HG03575 (cell line): ENCODE measurements at regions not wholly inside any gene's neighbourhood (a gene's known extent, or its start where the extent isn't known, plus 50 kb on each side); places are given as distances from the start of the nearest gene placed in this dataset.

Source experiments
- ATAC-seq: cut with Tn5 transposase; IDR thresholded peaks from one replicate; pipeline ENCODE4 v1.9.1; 2021; ENCODE audit not compliant: unreplicated experiment, insufficient number of reproducible peaks, low FRiP score; ENCODE audit errors: extremely low read depth

- no peak for ATAC-seq
Observed at GRCh38 chr3:193778676-193779075, 185.7 kb downstream of the OPA1 start.

DNA sequence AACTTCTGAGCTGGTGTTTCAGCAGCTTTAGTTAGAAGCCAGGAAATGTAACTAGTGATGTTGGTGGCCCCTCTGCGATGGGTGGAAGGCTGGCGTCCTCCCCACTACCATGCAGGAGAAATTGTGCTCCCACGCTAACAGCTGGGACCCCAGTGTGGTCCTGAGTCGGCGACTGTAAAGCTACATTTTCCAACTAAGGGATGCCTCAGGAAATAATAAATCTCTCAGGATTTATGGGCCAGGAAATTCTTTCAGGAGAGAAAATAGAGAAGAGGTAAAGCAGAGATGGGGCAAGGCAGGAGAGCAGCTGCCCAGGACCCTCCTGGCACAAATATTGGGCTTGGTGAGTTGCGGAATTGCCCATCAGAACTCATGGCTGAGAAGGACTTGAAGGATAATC, 186.9 kb downstream of the OPA1 start:
- no peak for ATAC-seq

DNA sequence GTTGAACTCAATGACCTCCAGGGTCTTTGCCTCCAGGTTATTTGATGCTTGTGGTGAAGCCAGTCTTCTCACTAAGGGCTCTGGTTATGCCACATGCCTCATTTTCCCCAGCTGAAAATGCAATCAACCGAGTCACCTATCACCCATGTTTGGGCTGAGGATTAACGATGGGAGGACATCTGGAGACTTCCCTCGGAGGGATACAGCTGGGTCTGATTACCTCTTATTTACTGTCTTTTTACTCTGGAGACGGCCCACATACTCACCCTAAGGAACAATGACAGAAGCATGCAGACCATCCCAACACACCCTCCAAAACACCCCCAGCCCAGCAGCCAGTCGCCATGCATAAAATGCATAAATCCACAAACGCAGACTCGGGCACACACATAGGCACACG, 187.4 kb downstream of the OPA1 start:
- no peak for ATAC-seq

- no peak for ATAC-seq
Observed at GRCh38 chr3:193780810-193781478, 187.9 kb downstream of the OPA1 start.

GRCh38 chr3:193782276-193782647, 189.3 kb downstream of the OPA1 start:
- no peak for ATAC-seq

DNA sequence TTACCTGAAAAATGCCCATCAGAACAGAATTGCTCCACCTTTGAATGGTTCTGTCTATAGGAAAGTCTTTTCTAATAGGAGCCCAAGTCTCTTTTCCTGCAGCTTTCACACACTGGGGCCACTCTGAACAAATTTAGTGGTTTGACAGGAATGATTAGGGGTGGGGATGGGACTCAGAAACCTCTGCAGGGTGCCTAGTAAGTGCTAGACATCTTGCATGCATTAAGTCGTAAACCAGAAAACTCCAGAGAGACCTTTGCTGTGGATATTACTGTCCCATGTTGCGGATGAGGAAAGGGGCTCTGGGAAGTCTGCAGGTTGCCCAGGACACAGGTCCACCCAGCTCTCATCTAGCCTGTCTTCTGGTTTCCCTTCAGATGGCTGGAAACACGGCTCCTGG, 189.7 kb downstream of the OPA1 start:
- ATAC-seq, result no peak

DNA sequence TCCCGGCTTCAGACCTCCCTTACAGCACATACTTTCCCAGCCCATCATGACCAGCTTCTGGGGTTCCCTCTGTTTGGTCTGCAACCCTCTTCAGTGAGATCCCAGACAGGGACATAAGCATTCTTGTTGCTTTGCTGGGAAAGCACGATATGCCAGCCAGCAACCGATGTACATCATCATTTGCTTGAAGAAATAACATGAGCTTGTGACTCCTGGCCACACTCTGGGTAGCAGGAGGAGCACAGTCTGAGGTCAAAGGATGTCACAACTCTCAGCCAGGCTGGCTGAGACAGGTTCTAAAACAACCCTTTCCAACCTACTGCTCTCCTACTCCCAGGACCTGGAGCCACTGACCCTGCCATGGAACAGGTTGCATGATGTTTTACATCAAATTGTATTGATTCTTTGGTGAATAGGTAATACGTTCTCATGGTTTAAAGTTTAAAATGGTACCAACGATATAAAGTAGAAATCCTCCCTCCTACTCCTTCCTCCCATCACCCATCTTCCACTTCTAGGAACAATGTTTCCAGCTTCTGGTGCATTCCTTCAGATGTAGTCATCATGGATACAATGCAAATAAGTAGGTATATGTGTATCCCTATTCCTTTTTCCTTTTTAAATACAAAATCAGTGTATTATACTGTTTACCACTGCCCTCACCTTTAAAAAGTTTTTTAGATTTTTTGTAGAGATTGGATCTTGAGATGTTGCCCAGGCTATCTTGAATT, 190.3 kb downstream of the OPA1 start:
- no peak for ATAC-seq

GRCh38 chr3:193784822-193785221, 191.8 kb downstream of the OPA1 start:
- no peak for ATAC-seq

DNA sequence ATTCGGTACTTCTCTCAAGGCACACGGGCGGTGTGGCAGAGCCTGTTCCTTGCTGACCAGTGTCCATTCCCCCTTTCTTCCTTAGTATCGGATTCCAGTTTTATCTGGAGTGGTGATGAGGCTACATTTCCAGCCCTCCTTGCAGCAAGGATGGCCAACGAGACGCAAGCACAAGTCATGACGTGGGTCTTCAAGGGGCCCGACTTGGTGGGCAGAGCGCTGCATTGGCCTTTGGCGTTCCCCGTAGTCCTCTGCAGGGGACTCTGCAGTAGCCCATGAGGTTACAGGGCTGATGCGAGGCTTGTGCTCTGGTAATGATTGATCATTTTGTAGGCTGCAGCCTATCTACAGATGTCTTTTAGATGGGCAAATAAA, 194.5 kb downstream of the OPA1 start:
- no peak for ATAC-seq

DNA sequence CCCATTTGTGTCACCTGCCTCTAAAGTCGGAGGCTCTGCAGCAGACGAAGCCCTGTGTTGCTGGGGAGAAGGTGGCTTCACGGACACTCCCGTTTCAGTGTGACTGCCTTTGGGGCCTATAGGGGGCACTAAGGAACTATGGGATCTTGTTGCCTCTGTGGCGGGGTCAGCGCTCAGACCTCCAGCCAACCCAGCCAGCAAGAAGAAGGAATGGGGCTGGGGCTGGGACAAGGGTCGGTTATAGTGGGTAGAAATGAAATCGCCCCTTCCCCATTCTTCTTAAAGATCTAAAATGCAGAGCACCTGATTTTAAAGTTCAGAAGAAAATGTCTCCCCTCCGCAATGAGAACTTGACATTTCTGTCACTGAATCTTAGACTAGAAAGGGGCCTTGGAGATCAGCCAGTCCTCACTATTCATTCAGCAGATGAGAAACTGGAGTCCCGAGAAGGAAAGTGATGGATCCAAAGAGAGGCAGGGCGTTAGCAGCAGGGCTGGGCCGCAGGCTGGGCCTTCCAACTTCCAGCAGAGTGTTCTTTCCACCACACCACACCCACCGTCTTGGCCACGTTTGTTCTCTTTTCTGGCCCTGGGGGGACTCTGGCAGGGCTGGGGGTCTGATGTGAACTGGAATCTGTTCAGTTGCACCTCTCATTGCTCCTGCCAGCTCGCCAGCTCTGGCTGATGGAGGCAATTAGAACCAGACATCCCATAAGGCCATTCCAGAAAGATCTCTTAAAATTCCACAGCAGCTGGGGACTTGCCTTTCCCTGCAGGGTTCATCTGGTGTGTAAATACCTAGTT, 195.4 kb downstream of the OPA1 start:
- no peak for ATAC-seq

DNA sequence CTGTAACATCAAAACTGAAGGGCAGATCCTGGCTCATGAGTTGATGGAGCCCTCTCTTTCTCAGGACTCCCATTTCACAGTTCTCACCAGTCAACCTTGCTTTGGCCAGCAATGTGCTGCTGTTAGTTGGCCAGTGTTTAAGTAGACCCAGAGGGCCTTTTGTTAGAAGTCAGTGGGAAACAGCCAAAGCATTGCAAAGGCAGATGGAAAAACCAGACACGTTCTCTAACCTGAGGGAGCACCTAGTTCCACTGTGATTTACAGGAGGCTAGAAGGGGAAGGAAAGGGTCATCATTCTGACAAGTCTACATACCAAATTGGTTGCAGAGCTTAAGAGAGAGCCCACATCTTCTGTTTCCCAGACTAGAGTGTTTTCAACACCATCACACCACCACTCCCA, 196.4 kb downstream of the OPA1 start:
- no peak for ATAC-seq

GRCh38 chr3:193790086-193790990, 197.3 kb downstream of the OPA1 start:
- no peak for ATAC-seq

DNA sequence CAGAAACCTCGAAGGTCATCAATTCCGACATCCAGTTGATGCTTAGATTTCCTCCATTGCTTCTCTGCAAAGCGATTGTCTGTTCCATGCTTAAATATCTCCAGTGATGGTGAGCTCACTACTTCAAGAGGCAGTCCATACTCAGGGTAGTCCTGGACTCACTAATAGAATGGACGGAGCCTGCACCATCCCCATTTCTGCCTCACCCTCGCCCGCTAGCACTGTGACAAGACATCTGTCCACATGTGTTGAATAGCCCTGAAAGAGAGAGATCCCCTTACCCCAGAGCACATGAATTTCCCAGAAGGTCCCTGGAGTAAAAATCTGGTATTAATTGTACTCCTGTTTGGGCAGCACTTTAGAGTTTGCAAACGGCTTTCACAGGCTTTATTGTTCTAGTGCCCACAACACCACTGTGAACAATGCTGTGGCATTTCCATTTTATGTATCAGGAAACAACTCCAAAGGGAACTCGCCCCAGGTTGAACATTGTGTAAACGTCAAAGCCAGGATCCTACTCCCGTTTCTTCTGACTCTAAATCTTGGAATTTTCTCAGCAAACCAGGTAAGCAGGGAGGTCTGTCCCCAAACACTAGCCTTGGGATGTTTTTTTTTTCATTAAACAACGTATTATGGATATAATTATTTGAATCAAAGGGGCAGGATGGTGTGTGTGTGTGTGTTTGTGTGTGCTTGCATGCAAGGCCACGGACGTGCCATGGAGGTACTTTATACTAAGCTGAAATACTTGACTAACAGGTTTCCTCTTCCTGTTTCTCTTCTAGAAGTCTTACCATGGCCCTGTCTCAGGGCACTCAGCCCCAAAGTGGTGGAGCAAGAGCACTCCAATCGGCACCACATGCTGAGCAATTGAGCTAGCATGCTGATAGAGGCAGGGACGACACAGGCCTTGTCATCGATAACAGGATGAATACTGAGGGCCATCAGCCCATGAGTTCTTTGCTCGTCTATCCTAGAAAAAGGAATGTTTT, 198.3 kb downstream of the OPA1 start:
- ATAC-seq, result no peak

DNA sequence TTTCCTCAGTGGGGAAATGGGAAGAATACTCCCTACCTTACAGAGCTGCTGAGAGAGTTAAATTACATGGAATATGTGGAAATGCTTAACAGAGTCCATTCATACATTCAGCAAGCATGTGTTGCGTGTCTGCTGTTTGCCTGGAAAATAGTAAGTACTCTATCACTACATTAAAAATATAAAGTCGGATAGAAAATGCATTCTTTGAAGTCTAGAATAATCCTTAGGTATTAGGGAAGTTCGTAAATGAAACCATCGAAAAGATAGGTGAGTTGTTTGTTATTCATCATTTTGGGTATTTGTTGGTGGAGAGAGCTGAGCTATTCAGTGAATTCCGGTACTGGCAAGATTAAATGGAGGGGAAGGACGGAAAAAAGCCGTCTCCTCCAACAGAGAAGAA, 200.1 kb downstream of the OPA1 start:
- ATAC-seq, result no peak

DNA sequence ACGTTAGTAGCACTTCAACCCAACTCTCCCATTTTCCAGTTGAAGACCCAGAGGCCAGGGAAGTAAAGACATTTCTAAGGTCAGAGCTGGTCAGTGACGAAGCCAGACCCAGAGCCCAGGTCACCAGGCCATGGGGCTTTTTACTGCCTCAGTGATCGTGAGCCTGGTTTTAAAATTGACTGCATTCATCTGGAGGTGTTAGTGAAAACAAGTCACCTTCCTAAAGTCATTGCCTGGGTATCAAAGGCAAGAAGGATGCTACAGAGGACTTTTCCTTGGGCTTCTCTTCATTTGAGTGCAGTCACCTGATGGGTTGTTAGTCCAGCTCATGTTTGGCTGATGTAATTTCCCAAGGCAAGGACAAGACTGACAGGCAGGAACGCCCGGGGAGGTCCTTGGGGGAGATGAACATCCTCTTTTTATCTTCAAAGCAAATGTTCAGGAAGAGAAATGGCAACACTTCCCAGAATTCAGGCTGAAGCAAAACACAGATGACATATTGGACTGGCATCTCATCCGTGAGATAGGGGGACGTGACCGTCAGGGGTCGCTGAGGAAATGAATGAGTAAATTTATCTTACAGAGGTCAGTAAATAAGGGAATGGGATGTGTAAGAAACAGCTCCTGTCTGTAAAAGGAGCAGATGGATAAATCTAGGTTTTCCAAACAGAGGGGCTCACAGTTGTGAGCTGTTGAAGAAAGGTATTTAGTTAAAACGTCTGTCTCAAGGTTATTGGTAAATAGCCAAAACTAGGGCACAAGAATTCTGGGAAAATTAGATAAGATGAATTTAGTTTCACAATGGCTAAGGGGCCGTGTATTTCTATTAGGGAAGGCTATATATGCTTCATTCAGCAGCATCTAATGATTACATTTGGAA, 201.2 kb downstream of the OPA1 start:
- no peak for ATAC-seq

DNA sequence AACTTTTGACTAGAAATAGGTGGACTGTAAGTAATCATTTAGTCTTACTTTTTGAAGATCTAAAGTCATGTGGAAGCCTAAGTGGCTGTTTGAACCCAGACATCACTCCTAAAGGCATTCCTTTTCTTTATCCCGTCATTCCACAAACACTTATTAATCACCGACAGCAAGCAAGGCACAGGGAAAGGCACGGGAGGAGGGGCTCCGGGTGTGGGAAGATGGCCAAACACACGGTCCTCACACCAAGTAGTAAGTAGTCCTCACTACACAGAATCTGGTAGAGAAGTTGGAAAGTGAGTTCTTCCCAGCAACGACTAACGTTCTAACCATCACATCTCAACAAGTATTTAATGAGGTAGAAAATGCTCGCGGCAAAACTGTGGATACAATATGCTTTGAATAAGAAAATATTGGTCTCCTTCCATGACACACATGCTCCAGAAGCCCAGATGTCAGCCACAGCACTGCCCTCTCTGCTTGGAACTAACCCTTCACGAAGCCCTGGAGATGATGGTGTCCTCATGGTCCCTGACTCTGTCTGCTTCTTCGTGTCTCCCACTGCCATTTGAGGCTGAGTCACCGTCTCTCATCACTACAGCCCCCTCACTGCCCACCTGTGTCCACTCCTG, 202.2 kb downstream of the OPA1 start:
- no peak for ATAC-seq

DNA sequence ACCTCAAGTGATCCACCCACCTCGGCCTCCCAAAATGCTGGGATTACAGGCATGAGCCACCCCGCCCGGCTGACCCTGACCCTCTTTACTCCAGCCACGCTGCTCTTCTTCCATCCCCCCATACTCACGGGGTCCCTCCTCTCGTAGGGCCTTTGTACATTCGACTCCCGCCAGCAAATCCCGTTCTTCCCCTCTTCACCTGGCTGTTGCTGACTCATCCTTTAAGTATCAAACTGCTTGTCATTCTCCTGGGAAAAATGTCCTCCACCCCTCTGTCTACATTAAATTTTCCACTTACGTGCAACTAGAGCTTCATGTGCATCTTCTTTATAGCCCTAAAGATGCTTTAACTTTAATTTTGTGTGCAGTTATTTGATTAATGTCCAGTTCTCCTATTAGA, 203.1 kb downstream of the OPA1 start:
- ATAC-seq, result no peak
